HG03066 (cell line): ENCODE measurements at regions not wholly inside any gene's neighbourhood (a gene's known extent, or its start where the extent isn't known, plus 50 kb on each side); places are given as distances from the start of the nearest gene placed in this dataset.
"Not testable (repeated sequence)": the region's sequence is repeated elsewhere in the genome, so short reads cannot be mapped to it uniquely, and the experiment has no call there.

Experiments used
- ATAC-seq: cut with Tn5 transposase; IDR thresholded peaks from one replicate; pipeline ENCODE4 v1.9.1; 2021; ENCODE audit warnings: low read depth; ENCODE audit not compliant: unreplicated experiment

- ATAC-seq: not testable (repeated sequence)
Measured at GRCh38 chr20:25867015-25867775, 170.5 kb upstream of the ZNF337 start.

- no peak for ATAC-seq
Measured at GRCh38 chr20:25865715-25866656, 169.3 kb upstream of the ZNF337 start.

GRCh38 chr20:25864963-25865714, 168.5 kb upstream of the ZNF337 start:
- not testable (repeated sequence) for ATAC-seq

- no peak for ATAC-seq
Measured at GRCh38 chr20:25864326-25864962, 167.8 kb upstream of the ZNF337 start.

GRCh38 chr20:25863536-25864325, 167.1 kb upstream of the ZNF337 start:
- no peak for ATAC-seq

DNA sequence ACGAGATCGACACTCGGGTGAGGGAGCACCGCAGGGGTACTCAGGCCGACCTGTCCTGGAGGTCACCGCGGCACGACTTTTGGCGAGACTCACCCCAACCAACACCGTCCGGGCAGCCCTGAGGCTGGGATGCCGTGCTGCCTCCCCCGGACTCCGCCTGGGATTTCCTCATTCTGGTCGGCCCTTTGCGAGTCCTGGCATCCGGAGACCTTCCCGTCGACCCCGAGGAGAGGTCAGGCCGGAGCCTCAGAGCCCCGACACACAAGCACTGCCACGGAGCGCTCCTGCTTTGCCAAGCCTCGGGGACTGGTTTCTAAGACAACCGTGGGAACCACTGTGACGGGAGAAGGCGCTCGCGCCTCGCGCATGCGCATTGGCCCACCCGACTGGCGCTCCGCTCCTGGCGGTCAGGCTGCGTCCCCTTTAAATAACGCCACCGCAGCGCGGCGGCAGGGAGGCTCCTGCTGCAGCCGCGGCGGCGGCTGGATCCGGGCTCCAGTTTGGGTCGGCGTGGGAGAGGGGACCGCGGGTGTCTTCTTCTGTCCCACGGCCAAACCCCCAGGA, 166.4 kb upstream of the ZNF337 start:
- peak; percentile 40 for ATAC-seq

- ATAC-seq: no peak
Measured at GRCh38 chr20:25860531-25861150, 164.0 kb upstream of the ZNF337 start.

- no peak for ATAC-seq
Measured at GRCh38 chr20:25859649-25860530, 163.2 kb upstream of the ZNF337 start.

DNA sequence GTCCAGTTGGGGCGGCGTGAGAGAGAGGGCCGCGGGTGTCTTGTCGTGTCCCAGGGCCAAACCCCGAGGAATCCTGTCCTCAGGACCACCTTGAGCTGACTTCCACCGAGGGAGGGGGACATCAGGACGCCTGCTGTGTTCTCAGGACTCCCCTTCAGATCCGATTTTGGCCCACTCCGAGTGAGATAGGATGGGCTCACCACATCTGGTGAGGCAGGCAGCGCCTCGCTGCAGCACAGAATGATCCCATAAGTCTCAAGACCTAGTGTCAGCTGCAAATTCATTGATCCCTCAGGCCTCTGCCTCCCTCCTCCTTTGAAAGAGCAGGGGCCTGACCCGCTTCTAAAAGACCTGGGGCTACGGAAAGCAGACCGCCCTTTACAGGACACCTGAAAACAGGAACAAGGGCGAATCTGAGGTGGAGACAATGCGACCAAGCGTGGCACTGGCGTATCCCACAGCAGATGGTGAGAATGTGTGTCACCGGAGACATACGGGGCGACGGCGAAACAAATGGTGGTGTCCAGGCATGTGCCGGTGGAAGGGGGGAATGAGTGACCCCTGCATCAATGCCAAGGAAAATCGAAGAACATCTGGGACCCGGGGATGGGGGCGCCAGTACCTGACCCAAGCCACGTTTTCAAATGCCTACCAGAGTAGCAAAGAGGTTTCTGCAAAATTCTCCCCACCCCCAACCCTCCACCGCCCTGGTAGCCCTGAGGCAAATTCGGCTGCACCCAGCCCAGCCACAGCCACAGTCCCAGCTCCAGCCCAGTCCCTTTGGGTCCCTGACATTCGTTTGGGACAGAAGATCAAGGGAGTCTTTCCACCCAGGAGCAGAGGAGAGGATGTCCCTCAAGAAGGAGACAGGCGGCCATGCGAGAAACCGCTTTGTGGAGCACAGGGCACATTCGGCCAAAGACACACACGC, 162.1 kb upstream of the ZNF337 start:
- no peak for ATAC-seq

GRCh38 chr20:25857091-25857788, 160.6 kb upstream of the ZNF337 start:
- not testable (repeated sequence) for ATAC-seq

GRCh38 chr20:25856256-25856884, 159.7 kb upstream of the ZNF337 start:
- no peak for ATAC-seq

DNA sequence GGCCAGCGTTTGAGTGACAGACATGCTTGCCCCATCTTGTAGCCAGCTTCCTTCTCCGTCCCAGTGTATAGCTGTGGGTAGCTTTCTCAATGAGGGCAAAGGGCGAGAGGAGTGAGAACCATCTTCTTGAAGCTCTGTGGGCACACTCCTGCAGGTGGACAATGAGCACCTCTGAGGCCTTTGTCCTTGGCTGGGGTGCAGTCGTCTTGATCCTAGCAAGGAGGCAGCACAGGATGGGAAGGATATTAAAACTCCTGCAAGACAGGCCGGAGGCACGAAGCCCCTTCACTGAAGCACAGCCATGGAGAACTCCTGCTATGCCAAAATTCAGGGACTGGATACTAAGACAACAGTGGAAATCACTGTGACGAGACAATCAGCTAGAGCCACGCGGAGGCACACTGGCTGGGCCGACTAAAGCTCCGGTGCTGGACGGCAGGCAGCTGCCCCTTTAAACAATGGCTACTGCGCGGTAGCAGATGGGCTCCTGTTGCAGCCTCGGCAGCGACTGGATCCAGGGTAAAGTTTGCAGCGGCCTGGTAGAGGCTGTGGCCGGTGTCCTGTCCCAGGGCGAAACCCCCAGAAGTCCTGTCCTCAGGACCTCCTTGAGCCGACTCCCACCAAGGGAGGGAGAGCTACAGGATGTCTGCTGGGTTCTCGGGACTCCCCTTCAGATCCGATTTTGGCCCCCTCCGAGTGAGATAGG, 159.0 kb upstream of the ZNF337 start:
- not testable (repeated sequence) for ATAC-seq

GRCh38 chr20:25854666-25855065, 158.0 kb upstream of the ZNF337 start:
- ATAC-seq: not testable (repeated sequence)

- not testable (repeated sequence) for ATAC-seq
Measured at GRCh38 chr20:25853718-25854388, 157.2 kb upstream of the ZNF337 start.
